GM19035 (cell line): ENCODE measurements at regions not wholly inside any gene's neighbourhood (a gene's known extent, or its start where the extent isn't known, plus 50 kb on each side); places are given as distances from the start of the nearest gene placed in this dataset.
"Not testable (repeated sequence)": the region's sequence is repeated elsewhere in the genome, so short reads cannot be mapped to it uniquely, and the experiment has no call there.

Experiments
- ATAC-seq: cut with Tn5 transposase; IDR thresholded peaks from one replicate; pipeline ENCODE4 v1.9.1; 2021; ENCODE audit not compliant: unreplicated experiment

DNA sequence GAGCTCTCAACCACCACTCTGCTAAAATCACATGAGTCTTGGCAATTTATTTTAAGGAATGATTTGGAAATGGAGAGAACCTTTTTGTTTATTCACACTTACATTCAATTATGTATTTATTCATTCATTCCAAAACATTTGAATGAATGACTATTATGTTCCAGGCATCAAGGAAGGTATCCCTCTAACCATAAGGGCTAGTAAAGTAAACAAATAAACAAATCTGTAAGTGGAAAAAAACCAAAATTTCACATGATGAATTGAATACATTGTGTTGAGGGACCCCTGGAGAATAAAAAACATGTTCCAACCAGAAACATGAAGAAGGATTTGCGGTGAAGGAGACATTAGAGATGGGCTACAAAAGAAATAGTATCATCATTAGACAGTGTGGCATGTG is 677.8 kb downstream of the TOX3 start:
- ATAC-seq, result no peak

DNA sequence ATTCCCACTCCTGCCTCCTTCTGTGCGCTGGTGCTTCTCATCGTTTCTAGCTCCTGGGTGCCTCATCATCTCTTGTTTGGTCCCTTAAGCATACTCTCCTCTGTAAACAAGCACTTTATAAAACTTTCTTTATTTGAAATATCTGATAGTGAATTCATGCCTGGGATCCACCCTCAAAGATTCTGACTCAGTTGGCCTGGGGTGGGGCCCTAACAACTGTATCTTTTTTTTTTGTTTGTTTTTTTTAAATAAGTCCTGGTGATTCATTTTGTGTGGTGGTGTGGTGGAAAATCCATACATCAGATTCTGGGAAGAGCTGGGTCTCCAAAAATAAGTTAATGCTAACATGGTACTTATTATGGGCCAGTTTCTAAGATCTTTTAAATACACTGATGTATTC is 678.3 kb downstream of the TOX3 start:
- no peak for ATAC-seq

- ATAC-seq, result no peak
Measured at GRCh38 chr16:51867386-51868065, 679.4 kb downstream of the TOX3 start.

GRCh38 chr16:51864575-51864974 is 682.4 kb downstream of the TOX3 start:
- ATAC-seq, result no peak

DNA sequence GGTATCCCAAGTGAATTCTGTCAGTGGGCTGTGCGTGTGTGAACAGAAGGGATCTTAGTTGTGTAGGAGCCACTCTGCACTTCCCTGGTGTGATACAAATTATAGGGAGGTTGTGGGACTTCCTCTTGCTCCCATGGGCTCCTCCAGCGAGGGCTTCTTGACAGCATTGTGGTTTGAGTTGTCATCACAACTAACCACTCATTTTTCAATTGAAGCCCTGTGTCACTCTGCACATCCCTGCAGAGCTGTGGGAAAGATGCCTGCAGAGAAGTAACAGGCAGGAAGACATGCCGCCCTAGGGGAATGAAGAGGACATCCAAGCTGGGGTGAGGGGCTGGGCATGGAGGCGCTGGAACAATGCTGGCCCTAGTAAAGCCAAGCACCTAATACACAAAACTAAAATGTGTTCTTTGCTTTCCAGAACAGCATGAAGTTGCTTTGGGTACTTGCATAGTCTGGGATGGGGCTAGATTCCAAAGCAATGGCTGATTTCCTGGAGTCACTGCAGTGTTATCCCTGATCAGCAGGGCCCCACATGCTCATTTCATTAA is 692.5 kb downstream of the TOX3 start:
- ATAC-seq, result no peak

DNA sequence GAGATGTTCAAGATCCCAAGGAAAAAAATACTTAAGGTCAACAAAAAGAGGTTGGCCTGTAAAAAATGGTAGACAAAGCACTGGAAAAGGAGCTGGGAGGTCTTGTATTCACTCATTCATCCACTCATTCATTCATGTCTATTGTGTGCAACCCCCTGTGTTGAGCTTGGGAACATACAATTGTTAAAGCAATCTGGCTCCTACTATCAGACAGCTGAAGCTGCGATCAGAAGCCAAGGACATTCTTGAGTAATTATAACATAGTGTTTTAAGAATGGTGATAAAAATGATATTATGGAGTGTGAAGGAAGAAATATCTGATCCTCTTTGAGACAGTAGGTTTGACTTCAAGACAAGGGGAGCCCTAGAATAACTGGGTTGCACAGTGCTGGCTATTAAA is 693.4 kb downstream of the TOX3 start:
- ATAC-seq, result no peak

DNA sequence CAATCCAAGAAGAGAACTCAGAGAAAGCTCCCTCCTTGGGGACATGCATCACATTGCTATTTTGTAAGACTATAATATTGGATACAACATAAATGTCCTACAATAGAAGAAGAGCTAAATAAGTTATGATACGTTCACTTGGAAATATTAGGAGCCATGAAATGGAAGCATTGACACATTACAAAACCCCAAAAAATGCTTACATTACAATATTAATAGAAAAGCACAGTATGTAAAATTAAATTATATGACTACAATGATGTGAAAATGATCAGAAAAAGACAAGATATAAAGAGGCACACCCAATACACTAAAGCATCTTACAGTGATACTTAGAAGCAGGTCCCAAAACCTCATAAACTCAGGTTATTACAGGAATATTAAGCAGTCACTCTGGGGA is 694.1 kb downstream of the TOX3 start:
- no peak for ATAC-seq

DNA sequence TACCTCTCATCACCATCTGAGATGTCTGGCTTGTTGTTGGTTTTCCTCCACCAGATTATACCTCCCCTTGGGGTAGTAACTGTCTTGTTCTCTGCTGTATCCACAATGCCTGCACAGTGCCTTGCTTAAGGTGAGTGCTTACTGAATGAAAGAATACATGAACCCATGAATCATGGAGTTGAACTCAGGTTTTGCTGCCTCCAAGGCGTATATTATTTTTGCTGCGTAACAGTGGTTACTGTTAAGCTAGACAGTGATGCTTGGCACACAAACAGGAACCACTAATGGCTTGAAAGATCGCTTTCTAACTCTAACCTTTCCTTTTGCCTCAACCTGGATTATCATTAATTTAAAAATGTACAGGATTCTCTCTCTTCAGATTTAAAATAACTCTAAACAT is 695.8 kb downstream of the TOX3 start:
- no peak for ATAC-seq

- no peak for ATAC-seq
Measured at GRCh38 chr16:51849715-51850114, 697.2 kb downstream of the TOX3 start.

DNA sequence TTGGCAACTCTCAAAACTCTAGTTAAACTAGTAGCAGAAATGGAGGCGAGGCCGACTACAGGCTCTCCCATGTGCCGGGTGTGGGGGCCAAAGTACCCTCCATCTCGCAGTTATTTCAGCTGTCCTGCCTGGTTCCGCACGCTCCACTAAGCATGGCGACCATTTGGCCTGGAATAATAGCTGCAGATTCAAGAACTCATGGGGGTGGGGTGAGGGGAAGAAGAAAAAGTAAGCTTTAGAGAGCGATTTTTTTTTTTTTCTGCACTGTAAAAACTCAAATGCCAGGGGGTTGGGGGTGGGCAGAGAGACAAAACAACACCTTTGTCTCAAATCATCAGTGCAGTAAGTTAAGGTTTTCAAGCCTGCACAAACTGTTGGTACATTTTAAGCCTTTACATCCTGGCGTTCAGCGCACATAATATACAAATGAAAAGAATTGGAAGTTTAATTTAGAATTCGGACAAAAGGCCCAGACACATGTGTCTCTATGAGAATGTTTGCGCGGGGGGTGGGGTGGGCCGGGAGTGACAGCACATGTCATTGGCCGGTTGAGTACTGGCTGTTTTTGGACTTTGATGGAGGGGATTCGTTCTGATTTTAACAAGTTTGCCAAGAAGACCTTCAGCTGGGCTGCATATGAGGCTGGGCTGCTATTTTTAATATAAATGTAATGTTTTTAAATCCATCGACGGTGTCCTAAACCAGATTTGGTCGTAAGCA is 694.7 kb upstream of the SALL1 start:
- ATAC-seq, result no peak

DNA sequence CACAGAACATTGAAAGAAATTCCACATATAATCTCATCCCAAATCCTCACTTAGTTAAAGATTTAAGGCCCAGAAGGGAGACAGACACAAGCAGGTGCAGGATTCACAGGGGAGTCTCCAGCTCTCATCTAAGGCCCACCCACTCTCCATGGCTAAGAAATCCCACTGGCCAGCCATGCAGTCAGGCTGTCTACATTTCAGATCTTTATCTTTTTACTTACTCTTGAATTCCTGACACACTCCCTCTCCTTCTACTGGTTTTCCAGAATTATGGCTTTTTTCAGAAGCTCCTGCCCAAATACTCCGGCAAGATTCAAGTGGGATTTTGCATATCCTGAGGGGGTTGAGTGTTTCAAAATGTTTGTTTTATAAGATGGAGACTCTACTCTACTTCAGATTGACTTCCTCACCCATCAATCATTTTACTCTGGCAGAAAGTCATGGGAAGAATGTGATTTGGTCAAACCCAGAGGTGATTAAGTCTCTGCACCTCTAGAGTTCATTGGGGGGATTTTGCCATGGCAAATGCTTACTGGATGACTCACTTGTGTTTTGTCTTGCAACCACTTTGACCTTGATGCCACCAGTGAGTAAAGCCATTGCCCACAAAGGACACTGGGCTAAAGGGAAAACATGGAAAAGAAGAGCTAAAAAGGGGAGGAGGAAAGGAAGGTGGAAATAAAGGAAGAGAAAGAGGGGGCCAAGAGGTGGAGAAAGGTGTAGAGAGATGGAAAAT is 688.8 kb upstream of the SALL1 start:
- no peak for ATAC-seq

- ATAC-seq, result no peak
Measured at GRCh38 chr16:51834794-51835193, 683.7 kb upstream of the SALL1 start.

GRCh38 chr16:51834133-51834532 is 683.1 kb upstream of the SALL1 start:
- no peak for ATAC-seq

- no peak for ATAC-seq
Measured at GRCh38 chr16:51831595-51832367, 680.7 kb upstream of the SALL1 start.

DNA sequence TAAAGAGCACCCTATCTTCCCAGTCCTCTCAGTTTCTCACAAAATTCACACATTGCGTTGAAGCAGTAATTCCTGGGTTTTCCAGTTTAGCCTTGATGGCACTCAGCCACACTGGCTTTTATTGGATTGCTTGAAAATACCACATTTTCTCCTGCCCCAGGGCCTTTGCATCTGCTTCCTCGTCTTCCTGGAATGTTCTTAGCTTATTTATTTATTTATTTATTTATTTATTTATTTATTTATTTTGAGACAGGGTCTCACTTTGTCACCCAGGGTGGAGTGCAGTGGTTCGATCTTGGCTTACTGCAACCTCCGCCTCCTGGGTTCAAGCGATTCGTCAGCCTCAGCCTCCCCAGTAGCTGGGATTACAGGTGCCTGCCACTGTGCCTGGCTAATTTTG is 680.0 kb upstream of the SALL1 start:
- not testable (repeated sequence) for ATAC-seq

- no peak for ATAC-seq
Measured at GRCh38 chr16:51825779-51826178, 674.7 kb upstream of the SALL1 start.

DNA sequence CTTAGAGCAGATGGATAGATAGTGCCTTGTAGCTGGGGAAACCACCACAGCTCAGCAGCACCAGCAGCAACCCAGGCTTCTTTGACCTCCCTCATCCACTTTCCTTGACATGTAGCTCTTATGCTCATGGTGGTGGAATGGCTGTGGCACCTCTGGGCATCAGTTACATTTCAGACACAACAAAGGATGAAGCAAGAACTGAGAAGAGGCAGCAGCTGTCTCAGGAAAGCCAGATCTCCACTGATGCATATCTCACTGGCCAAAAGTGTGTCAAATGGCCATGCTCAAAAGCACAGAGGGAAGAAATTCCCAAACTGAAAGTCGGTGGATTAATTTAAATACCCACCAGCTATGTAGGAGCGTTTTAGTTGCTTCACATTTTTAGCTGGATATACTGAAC is 671.4 kb upstream of the SALL1 start:
- no peak for ATAC-seq

DNA sequence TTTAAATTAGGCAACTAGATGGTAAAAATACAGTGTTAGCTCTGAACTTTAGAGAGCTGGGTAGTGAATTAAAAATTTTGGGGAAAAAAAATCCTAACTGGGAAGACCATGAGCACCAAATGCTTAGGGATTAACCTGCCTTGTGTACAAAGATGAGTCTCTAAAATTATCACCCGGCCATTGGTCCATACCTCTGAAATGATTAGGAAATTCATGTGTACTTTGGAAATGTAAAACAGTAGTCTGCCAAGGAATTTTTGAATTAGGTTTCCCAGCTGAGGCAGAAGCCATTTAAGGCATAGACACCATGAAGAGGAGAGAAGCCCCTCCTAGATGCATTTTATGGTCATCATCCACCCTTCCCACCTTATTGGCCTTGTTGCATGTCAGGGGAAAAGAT is 670.5 kb upstream of the SALL1 start:
- ATAC-seq, result no peak

- no peak for ATAC-seq
Measured at GRCh38 chr16:51820176-51820575, 669.1 kb upstream of the SALL1 start.

DNA sequence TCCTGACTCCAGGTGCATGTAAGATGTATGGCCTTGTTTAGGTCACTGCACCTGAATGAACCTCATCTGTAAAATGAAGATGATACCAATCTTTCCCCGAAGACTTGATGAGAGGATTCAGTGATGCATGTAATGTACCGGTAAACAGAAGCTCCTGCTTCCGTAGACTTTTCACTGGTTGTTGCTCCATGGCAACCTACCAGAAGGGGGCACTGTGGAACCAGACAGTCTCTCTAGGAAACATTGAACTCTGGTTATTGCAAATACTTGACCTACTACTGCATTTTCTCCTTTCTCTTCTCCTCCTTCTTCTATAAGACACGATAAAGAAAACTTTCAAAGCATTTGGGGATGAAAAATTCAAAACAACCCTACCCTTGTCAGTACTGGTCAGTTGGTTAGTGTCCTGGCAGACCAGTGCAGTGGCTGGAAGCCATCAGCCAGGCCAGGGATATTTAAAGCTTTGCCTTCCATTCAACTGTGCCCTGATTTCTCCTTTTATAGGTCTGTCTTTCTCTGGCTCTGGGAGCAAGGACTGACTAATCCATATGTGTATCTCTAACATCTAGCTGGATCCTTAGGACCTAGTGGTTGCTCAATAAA is 667.4 kb upstream of the SALL1 start:
- ATAC-seq, result no peak

GRCh38 chr16:51816929-51817328 is 665.9 kb upstream of the SALL1 start:
- ATAC-seq, result no peak
